Esophagus muscularis mucosa (tissue), 4 donors: ENCODE measurements at regions not wholly inside any gene's neighbourhood (a gene's known extent, or its start where the extent isn't known, plus 50 kb on each side); places are given as distances from the start of the nearest gene placed in this dataset.

Experiments
- DNase-seq: peaks from one replicate; pipeline ENCODE4 v3.0.0-alpha.2; 2017; ENCODE audit errors: extremely low spot score
- H3K27ac ChIP-seq, 4 donors: fragments of 200-600 bp; sonication (generic); replicated peaks in 1 of 4; 1 replicate in 3 of 4; 2 replicates in 1 of 4; pipeline ENCODE4 v1.5.1; 2016 to 2019; ENCODE audit warnings: mild to moderate bottlenecking in 1 of 4
- H3K27me3 ChIP-seq, 4 donors: fragments of 200-600 bp; sonication (generic); one replicate each; pipeline versions ENCODE4 v1.5.1 to v1.6.0; 2016 to 2019
- H3K36me3 ChIP-seq, 4 donors: fragments of 200-600 bp; sonication (generic); one replicate each; pipeline ENCODE4 v1.5.1; 2016 to 2019
- H3K4me1 ChIP-seq, 4 donors: fragments of 200-600 bp; sonication (generic); one replicate each; pipeline ENCODE4 v1.5.1; 2016 to 2019
- H3K4me3 ChIP-seq, 4 donors: fragments of 200-600 bp; sonication (generic); 1 replicate in 2 of 4; 2 replicates in 2 of 4; pipeline ENCODE4 v1.5.1; 2016 to 2019; ENCODE audit warnings: mild to moderate bottlenecking in 4 of 4, moderate library complexity in 1 of 4
- H3K9me3 ChIP-seq, 4 donors: fragments of 200-600 bp; sonication (generic); 1 replicate in 3 of 4; 2 replicates in 1 of 4; pipeline ENCODE4 v1.5.1; 2016 to 2019
- EP300 ChIP-seq: sonication (generic); formaldehyde crosslinking; IDR thresholded peaks from one replicate; pipeline ENCODE4 v1.6.1; 2017; ENCODE audit warnings: antibody characterized with exemption
- POLR2A ChIP-seq: fragments of 450-650 bp; IDR thresholded peaks from one replicate; pipeline ENCODE4 v1.6.1; 2017; ENCODE audit warnings: antibody characterized with exemption, moderate library complexity, mild to moderate bottlenecking, low read depth
- POLR2AphosphoS5 ChIP-seq, 2 donors: sonication (generic); formaldehyde crosslinking; IDR thresholded peaks; one replicate each; pipeline ENCODE4 v1.6.1; 2017; ENCODE audit warnings: antibody characterized with exemption in 2 of 2
- WGBS: methylation state at CpG from one replicate; pipeline ENCODE4 v1.1.5; 2018; 5-methylcytosine and 5-hydroxymethylcytosine counted together
- intact Hi-C: fragments of 100-400 bp; cut with DNase I; formaldehyde crosslinking; loops from one replicate; pipeline ENCODE4 v1.15.1; 2023
- TF ChIP-seq, protein P1 (sequence below), 3 experiments: fragments of 200-600 bp in 2 of 3; fragments of 450-650 bp in 1 of 3; sonication (generic) in 2 of 3; IDR thresholded peaks; one replicate each; pipeline ENCODE4 v1.5.1; 2017 to 2019; ENCODE audit warnings: antibody characterized with exemption in 3 of 3, mild to moderate bottlenecking in 2 of 3, moderate library complexity in 1 of 3

DNA sequence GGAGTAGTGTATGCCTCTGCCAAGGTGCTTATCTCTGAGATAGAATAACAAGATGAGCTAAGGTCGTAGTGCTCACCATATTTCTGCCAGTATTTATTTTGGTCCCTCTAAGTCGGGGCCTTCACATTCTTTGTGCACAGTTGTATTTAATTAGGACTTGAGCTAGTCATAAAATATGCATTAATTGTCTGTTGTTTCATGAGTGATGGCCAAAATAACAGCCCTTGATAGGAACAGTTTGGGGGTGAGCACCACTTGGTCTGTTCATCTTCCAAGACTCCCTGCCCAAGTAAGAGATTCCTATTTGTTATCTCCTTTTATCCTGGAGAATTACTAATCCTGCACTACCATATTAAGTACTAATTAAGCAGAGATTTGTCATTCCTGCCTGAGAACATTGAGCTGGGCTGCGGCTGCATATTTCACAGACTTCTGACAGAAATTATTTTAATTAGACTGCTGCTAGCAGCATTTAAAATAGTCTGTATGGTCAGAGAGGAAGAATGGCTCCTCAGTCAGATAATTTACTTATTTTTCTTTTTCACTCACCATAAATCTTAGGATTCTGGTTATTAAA, 435.1 kb downstream of the MTX2 start:
- intact Hi-C loops, result no loop called here
- 39% methylated on average over 3 of the region's 3 CpGs for WGBS

DNA sequence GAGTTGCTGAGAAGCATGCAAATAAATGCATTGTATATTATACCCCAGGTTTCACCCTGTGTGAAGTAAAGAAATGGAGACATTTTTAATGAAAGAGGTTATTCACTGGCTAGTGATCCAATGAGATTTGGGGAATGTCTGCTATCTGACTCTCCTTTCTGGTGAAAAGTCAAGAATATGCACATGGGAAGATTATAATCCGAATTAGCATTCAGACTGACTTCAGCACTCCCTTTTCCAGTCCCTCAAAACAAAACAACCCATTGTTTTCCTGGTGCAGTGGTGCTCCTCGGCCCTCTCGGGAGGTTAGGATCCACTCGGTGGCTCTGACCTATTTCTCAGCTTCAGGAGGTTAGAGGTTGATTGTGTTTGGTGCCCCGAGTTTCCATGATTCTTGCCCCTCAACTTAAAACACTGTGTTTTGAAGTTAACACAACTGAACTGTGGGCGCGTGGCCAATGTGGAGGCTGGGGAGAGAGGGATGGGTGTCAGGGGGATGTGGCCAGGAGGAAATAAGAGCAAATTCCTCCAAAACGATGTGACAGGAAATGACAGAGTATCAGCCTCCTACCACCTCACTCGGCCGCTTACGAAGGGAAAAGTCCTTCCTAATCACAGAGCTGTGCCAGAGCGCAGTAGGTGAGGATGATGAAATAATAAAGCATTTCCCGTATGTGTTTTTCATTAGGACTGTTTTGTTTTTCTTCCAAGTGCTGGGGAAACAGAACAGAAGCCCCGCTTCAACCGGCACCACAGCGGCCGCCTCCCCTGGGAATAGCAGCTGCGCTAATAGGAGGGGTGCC, 440.1 kb downstream of the MTX2 start:
- intact Hi-C loops, result no loop called here
- no peak for TF ChIP-seq EP300
- no peak for TF ChIP-seq POLR2AphosphoS5 (IDR thresholded peaks at IDR 0.05)
- TF ChIP-seq, protein P1, sequence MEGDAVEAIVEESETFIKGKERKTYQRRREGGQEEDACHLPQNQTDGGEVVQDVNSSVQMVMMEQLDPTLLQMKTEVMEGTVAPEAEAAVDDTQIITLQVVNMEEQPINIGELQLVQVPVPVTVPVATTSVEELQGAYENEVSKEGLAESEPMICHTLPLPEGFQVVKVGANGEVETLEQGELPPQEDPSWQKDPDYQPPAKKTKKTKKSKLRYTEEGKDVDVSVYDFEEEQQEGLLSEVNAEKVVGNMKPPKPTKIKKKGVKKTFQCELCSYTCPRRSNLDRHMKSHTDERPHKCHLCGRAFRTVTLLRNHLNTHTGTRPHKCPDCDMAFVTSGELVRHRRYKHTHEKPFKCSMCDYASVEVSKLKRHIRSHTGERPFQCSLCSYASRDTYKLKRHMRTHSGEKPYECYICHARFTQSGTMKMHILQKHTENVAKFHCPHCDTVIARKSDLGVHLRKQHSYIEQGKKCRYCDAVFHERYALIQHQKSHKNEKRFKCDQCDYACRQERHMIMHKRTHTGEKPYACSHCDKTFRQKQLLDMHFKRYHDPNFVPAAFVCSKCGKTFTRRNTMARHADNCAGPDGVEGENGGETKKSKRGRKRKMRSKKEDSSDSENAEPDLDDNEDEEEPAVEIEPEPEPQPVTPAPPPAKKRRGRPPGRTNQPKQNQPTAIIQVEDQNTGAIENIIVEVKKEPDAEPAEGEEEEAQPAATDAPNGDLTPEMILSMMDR (IDR thresholded peaks at IDR 0.05), result no peak
- no peak for TF ChIP-seq POLR2A
- Histone ChIP-seq H3K9me3 (no peaks in the 10 kb centered on the region), H3K27me3 (no peaks in the 10 kb centered on the region), H3K4me1 (peaks cover 4 to 20% (median 16%) of the 10 kb centered on the region in 4 donors), H3K27ac (peak overlapping the region in 2 of 4 donors; percentile 16 to 28), H3K4me3 (no peak overlapping the region), H3K36me3 (no peaks in the 10 kb centered on the region)
- WGBS, result 76% methylated on average over 18 of the region's 18 CpGs
- DNase-seq, result no peak

More for the DNA sequence above, 435.1 kb downstream of the MTX2 start:
- Histone ChIP-seq H3K27me3 (no peaks in the 10 kb centered on the region), H3K27ac (no peak overlapping the region), H3K9me3 (no peaks in the 10 kb centered on the region), H3K4me3 (no peak overlapping the region), H3K4me1 (peaks cover 0 to 12% (median 9%) of the 10 kb centered on the region in 4 donors), H3K36me3 (no peaks in the 10 kb centered on the region)
- DNase-seq, result no peak
- TF ChIP-seq, protein P1 (IDR thresholded peaks at IDR 0.05), result no peak
- no peak for TF ChIP-seq EP300
- no peak for TF ChIP-seq POLR2AphosphoS5 (IDR thresholded peaks at IDR 0.05)
- TF ChIP-seq POLR2A, result no peak

DNA sequence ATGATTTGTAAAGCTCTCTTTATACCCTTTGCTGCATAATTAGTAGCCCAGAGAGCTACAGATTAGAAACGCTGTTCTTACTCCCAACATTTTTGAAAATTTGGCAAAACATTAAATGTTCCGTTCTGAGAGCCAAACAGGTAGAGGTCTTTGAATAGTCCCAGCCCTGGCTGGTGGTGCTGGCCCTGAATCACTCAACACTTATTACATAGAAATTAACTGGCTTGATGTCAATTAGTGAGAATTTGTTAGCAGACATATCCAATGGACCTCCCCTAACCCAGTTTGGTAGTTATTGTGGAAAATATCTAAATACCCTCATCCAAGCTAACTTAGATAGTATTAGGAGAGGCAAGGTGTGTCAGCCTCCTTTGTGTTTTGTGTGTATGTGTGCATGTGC, 440.7 kb downstream of the MTX2 start:
- intact Hi-C loops, result no loop called here
- DNase-seq, result no peak
- WGBS, result 61% methylated on average over 2 of the region's 2 CpGs
- H3K27me3 ChIP-seq, result no peaks in the 10 kb centered on the region
- TF ChIP-seq EP300, result no peak
- no peak for TF ChIP-seq POLR2AphosphoS5 (IDR thresholded peaks at IDR 0.05)
- TF ChIP-seq, protein P1 (IDR thresholded peaks at IDR 0.05), result no peak
- no peak for TF ChIP-seq POLR2A
- H3K4me3 ChIP-seq, result no peak overlapping the region
- H3K4me1 ChIP-seq, result peaks cover 4 to 16% (median 12%) of the 10 kb centered on the region in 4 donors
- H3K9me3 ChIP-seq, result no peaks in the 10 kb centered on the region
- no peaks in the 10 kb centered on the region for H3K36me3 ChIP-seq
- peak overlapping the region in 2 of 4 donors; percentile 16 to 28 for H3K27ac ChIP-seq

DNA sequence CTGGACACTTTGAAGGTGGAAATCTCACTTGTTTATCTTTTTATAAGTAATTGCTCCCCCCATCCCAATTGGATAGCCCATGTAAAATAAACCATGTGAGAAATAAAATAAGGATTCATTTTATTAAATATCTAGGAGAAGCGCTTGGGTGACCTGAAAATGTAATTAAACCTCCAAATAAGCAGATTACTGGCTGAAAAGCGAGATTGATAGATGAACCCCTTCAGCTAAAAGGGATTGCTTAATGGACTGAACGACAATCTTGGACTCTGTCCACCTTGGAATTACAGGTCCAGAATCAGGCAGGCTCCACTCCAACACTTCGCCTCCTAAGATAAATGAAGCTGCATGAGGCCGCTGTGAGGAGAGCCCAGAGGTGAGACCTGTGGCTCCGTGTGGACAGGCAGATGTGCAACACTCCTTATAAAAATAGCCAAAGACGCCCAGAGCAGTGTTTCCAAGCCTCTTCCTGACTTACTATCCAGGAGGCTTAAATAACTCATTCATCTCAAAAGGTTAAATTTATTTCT, 441.5 kb downstream of the MTX2 start:
- Histone ChIP-seq H3K27ac (no peak overlapping the region), H3K9me3 (no peaks in the 10 kb centered on the region), H3K4me1 (peaks cover 4 to 16% (median 12%) of the 10 kb centered on the region in 4 donors), H3K36me3 (no peaks in the 10 kb centered on the region), H3K4me3 (no peak overlapping the region), H3K27me3 (no peaks in the 10 kb centered on the region)
- intact Hi-C loops, result no loop called here
- peak in 1 of 2 donors; percentile 8 for TF ChIP-seq POLR2AphosphoS5 (IDR thresholded peaks at IDR 0.05)
- TF ChIP-seq POLR2A, result no peak
- 39% methylated on average over 7 of the region's 7 CpGs for WGBS
- DNase-seq, result no peak

DNA sequence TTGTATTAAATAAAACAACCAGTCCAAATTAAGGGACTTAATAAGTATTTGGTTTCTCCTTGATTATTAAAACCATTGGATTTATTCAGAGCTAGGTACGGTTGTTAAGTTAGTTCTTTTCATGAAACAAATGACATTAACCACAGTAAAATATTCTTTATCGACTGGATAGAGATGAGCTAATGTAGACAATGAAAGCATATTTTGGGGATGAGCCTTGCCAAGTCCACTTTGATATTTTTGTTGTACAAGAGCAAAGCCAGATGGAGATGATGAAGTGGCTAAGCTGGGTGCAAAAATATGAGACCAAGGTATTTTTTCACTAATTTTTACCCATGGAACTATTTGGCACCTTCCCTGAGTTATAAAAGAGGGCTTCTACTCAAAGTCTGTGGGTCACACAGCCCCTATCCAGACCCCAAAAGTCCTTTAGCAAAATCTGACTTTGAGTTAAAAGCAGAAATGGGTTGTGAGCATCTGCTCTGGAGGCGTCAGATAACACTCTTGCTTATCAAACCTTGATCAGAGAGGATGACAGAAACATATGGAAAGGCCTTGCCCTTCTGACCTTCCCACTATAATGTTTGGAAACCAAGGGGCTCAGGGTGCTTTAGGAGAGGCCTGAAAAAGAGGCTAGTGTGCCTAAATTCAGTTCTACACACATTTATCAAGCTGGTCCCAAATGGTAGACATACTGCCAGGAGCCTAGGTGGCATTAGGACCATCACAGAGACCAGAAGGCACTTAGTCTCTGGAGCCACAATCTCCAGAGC, 456.8 kb downstream of the MTX2 start:
- no peaks in the 10 kb centered on the region for H3K27me3 ChIP-seq
- H3K4me1 ChIP-seq, result peaks cover 8 to 17% (median 16%) of the 10 kb centered on the region in 4 donors
- TF ChIP-seq POLR2A (no peak), EP300 (no peak), POLR2AphosphoS5 (IDR thresholded peaks at IDR 0.05) (no peak)
- TF ChIP-seq, protein P1 (IDR thresholded peaks at IDR 0.05), result no peak
- WGBS, result 57% methylated on average over 2 of the region's 3 CpGs
- no peak overlapping the region for H3K4me3 ChIP-seq
- H3K9me3 ChIP-seq, result no peaks in the 10 kb centered on the region
- H3K36me3 ChIP-seq, result no peaks in the 10 kb centered on the region
- DNase-seq, result no peak
- intact Hi-C loops, result no loop called here
- H3K27ac ChIP-seq, result no peak overlapping the region
